Transverse colon (tissue), 4 donors: ENCODE measurements at regions not wholly inside any gene's neighbourhood (a gene's known extent, or its start where the extent isn't known, plus 50 kb on each side); places are given as distances from the start of the nearest gene placed in this dataset.

ENCODE experiments used
- DNase-seq: peaks from one replicate; pipeline ENCODE4 v3.0.0-alpha.2; 2019
- H3K27ac ChIP-seq, 4 donors: fragments of 200-600 bp; sonication (generic); 2 replicates each; pipeline ENCODE4 v1.5.1; 2016 to 2018; ENCODE audit warnings: inconsistent platforms in 4 of 4
- H3K27me3 ChIP-seq: fragments of 200-600 bp; sonication (generic); 2 replicates; pipeline ENCODE4 v1.5.1; 2017; ENCODE audit warnings: inconsistent platforms
- H3K36me3 ChIP-seq, 4 donors: fragments of 200-600 bp; sonication (generic); 2 replicates each; pipeline ENCODE4 v1.5.1; 2017 to 2019; ENCODE audit warnings: inconsistent platforms in 4 of 4
- H3K4me1 ChIP-seq, 4 donors: fragments of 200-600 bp; sonication (generic); 2 replicates each; pipeline ENCODE4 v1.5.1; 2017 to 2020; ENCODE audit warnings: inconsistent platforms in 4 of 4
- H3K4me3 ChIP-seq, 4 donors: fragments of 200-600 bp; sonication (generic); 1 replicate in 1 of 4; 2 replicates in 3 of 4; pipeline versions ENCODE4 v1.5.1 to v1.6.1; 2017 to 2019; ENCODE audit warnings: inconsistent platforms in 4 of 4
- H3K9me3 ChIP-seq, 2 donors: fragments of 200-600 bp; sonication (generic); 2 replicates each; pipeline ENCODE4 v1.5.1; 2017 to 2019; ENCODE audit warnings: inconsistent platforms in 2 of 2
- EP300 ChIP-seq: sonication (generic); formaldehyde crosslinking; IDR thresholded peaks from one replicate; pipeline ENCODE4 v1.6.1; 2017; ENCODE audit warnings: antibody characterized with exemption, low read depth
- POLR2A ChIP-seq: fragments of 450-650 bp; IDR thresholded peaks from one replicate; pipeline ENCODE4 v1.6.1; 2016; ENCODE audit warnings: antibody characterized with exemption, mild to moderate bottlenecking, moderate library complexity
- POLR2AphosphoS5 ChIP-seq, 3 donors: sonication (generic); formaldehyde crosslinking; IDR thresholded peaks; one replicate each; pipeline ENCODE4 v1.6.1; 2016; ENCODE audit warnings: antibody characterized with exemption in 3 of 3
- WGBS, 2 donors: methylation state at CpG; one replicate each; pipeline ENCODE4 v1.1.5; 2018; ENCODE audit warnings: low coverage in 1 of 2; 5-methylcytosine and 5-hydroxymethylcytosine counted together
- in situ Hi-C, 4 donors: fragments of 200-750 bp; cut with MboI; loops; one replicate each; pipeline versions ENCODE4 v1.15.0 to v1.15.1; 2017; ENCODE audit warnings: low sequenced_read_pairs in 3 of 4, low pct_ligation_motif_present in 1 of 4, low pct_unique_long_range_greater_than_20kb in 1 of 4
- intact Hi-C: fragments of 100-400 bp; cut with DNase I; formaldehyde crosslinking; loops from one replicate; pipeline ENCODE4 v1.15.1; 2023; ENCODE audit warnings: low total_unique reads
- TF ChIP-seq, protein P1 (sequence below), 5 experiments: fragments of 200-600 bp in 3 of 5; fragments of 450-650 bp in 2 of 5; sonication (generic) in 3 of 5; IDR thresholded peaks; 1 replicate in 2 of 5; 2 replicates in 3 of 5; pipeline ENCODE4 v1.5.1; 2016 to 2017; ENCODE audit warnings: antibody characterized with exemption in 5 of 5, inconsistent platforms in 3 of 5, mild to moderate bottlenecking in 2 of 5, moderate library complexity in 1 of 5

- WGBS, 2 donors, result 90% methylated on average over 1 of the region's 1 CpG; no CpG with 5 or more reads in 1 of the 2 donors
- intact Hi-C loops (no loop called here), in situ Hi-C loops (no loop called here)
- no peak for DNase-seq
- no peak overlapping the region for H3K4me3 ChIP-seq
- H3K27me3 ChIP-seq, result no peaks in the 10 kb centered on the region
- no peak overlapping the region for H3K27ac ChIP-seq
- TF ChIP-seq, protein P1, sequence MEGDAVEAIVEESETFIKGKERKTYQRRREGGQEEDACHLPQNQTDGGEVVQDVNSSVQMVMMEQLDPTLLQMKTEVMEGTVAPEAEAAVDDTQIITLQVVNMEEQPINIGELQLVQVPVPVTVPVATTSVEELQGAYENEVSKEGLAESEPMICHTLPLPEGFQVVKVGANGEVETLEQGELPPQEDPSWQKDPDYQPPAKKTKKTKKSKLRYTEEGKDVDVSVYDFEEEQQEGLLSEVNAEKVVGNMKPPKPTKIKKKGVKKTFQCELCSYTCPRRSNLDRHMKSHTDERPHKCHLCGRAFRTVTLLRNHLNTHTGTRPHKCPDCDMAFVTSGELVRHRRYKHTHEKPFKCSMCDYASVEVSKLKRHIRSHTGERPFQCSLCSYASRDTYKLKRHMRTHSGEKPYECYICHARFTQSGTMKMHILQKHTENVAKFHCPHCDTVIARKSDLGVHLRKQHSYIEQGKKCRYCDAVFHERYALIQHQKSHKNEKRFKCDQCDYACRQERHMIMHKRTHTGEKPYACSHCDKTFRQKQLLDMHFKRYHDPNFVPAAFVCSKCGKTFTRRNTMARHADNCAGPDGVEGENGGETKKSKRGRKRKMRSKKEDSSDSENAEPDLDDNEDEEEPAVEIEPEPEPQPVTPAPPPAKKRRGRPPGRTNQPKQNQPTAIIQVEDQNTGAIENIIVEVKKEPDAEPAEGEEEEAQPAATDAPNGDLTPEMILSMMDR (IDR thresholded peaks at IDR 0.05), result no peak
- TF ChIP-seq POLR2AphosphoS5 (IDR thresholded peaks at IDR 0.05) (no peak), POLR2A (no peak), EP300 (no peak)
- peaks cover 0 to 10% (median 5%) of the 10 kb centered on the region in 4 donors for H3K4me1 ChIP-seq
- H3K36me3 ChIP-seq, result no peaks in the 10 kb centered on the region
- no peaks in the 10 kb centered on the region for H3K9me3 ChIP-seq
Measured at GRCh38 chr15:95019907-95020306, 788.5 kb downstream of the MCTP2 start.

DNA sequence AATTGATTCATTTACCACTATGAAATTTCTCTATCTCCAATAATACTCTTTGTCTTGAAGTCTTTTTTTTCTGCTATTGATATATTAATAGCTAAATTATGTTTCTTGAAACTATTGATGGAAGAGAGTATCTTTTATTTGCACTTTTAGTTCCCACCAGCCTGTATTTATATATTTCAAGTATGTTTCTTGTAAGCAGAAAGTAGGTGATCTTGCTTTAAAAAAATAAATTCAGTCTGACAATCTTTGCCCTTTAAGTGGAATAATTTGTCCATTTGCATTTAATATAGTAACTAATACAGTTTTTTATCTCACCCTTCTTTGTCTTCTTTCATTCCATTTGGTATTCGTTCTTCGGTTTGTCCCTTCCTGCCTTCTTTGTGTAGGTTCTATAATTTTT, 790.5 kb downstream of the MCTP2 start:
- Histone ChIP-seq H3K27me3 (no peaks in the 10 kb centered on the region), H3K9me3 (no peaks in the 10 kb centered on the region), H3K4me3 (no peak overlapping the region), H3K4me1 (peaks cover 0 to 7% (median 5%) of the 10 kb centered on the region in 4 donors), H3K27ac (no peak overlapping the region), H3K36me3 (no peaks in the 10 kb centered on the region)
- no peak for DNase-seq
- 92 to 100% methylated on average over 2 of the region's 2 CpGs for WGBS, 2 donors
- intact Hi-C loops, result no loop called here
- TF ChIP-seq, protein P1 (IDR thresholded peaks at IDR 0.05), result no peak
- TF ChIP-seq POLR2A, result no peak
- TF ChIP-seq EP300, result no peak
- no peak for TF ChIP-seq POLR2AphosphoS5 (IDR thresholded peaks at IDR 0.05)
- in situ Hi-C loops, result no loop called here

GRCh38 chr15:95024351-95024750, 793.0 kb downstream of the MCTP2 start:
- peaks cover 0 to under 1% (median 0%) of the 10 kb centered on the region in 4 donors for H3K4me1 ChIP-seq
- WGBS, 2 donors, result 41 to 78% methylated on average over 1 to 2 of the region's 2 CpGs
- no peak overlapping the region for H3K4me3 ChIP-seq
- no peak for DNase-seq
- no peaks in the 10 kb centered on the region for H3K27me3 ChIP-seq
- no peak overlapping the region for H3K27ac ChIP-seq
- TF ChIP-seq EP300 (no peak), POLR2AphosphoS5 (IDR thresholded peaks at IDR 0.05) (no peak)
- TF ChIP-seq, protein P1 (IDR thresholded peaks at IDR 0.05), result peak in 2 of 5 experiments; percentile 10 to 12
- H3K9me3 ChIP-seq, result no peaks in the 10 kb centered on the region
- H3K36me3 ChIP-seq, result no peaks in the 10 kb centered on the region
- in situ Hi-C loops, result no loop called here
- intact Hi-C loops, result no loop called here

DNA sequence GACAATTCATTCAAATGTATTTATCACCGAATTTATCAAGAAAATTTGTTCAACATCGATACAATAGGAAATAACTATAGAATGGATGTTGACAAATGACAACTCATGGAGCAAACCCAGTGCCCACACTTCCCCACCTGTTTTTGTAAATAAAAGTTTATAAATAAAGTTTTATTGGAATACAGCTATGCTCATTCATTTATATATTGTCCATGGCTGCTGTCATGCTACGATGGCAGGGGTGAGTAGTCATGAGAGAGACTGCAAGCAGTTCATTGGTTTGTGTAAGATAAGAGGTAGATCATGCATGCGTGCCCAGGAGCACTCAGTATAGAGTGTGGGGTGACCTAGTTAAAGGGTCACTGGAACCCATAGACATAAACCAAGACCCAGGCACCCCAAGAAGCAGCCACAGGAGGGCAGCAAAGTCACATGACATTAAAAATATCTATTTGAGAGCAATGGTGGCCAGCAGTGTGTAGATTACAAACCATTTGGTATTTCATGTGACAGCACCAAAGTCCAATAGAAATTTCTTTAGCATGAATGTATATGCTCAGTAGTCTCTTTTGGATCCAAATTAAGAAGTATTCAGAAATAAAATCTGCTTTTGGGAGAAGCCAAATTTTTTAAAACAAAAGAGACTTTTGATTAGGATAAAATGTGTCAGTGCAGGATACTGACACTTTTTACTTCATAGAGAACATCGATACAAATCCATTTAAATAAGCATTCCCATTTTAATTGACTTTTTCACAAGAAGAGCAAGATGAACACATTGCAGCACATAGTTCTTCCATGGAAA, 794.8 kb downstream of the MCTP2 start:
- no peaks in the 10 kb centered on the region for H3K36me3 ChIP-seq
- DNase-seq, result peak; percentile 13
- no peaks in the 10 kb centered on the region for H3K9me3 ChIP-seq
- in situ Hi-C loops, result no loop called here
- H3K27me3 ChIP-seq, result no peaks in the 10 kb centered on the region
- H3K4me3 ChIP-seq, result no peak overlapping the region
- 82 to 83% methylated on average over 3 to 5 of the region's 5 CpGs for WGBS, 2 donors
- no peak overlapping the region for H3K27ac ChIP-seq
- TF ChIP-seq EP300, result no peak
- TF ChIP-seq POLR2AphosphoS5 (IDR thresholded peaks at IDR 0.05), result no peak
- no peak for TF ChIP-seq POLR2A
- TF ChIP-seq, protein P1 (IDR thresholded peaks at IDR 0.05), result peak in 4 of 5 experiments; percentile 14 to 38 (median 18)
- intact Hi-C loops, result no loop called here
- no peaks in the 10 kb centered on the region for H3K4me1 ChIP-seq
